ENCODE measurements at regions not wholly inside any gene's neighbourhood (a gene's known extent, or its start where the extent isn't known, plus 50 kb on each side); places are given as distances from the start of the nearest gene placed in this dataset.

- no peak for DNase-seq (ENCODE audit: low spot score)
- H3K27me3 ChIP-seq (ENCODE audit: insufficient read depth, poor library complexity, severe bottlenecking) = no peaks in the 10 kb centered on the region
- H3K9me3 ChIP-seq (ENCODE audit: severe bottlenecking) = no peaks in the 10 kb centered on the region
- TF ChIP-seq, protein P1, sequence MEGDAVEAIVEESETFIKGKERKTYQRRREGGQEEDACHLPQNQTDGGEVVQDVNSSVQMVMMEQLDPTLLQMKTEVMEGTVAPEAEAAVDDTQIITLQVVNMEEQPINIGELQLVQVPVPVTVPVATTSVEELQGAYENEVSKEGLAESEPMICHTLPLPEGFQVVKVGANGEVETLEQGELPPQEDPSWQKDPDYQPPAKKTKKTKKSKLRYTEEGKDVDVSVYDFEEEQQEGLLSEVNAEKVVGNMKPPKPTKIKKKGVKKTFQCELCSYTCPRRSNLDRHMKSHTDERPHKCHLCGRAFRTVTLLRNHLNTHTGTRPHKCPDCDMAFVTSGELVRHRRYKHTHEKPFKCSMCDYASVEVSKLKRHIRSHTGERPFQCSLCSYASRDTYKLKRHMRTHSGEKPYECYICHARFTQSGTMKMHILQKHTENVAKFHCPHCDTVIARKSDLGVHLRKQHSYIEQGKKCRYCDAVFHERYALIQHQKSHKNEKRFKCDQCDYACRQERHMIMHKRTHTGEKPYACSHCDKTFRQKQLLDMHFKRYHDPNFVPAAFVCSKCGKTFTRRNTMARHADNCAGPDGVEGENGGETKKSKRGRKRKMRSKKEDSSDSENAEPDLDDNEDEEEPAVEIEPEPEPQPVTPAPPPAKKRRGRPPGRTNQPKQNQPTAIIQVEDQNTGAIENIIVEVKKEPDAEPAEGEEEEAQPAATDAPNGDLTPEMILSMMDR (IDR thresholded peaks at IDR 0.05; ENCODE audit: poor library complexity, severe bottlenecking) = no peak
- no peak for ATAC-seq (ENCODE audit: low read depth)
- H3K36me3 ChIP-seq (ENCODE audit: low read depth) = no peaks in the 10 kb centered on the region
- H3K4me1 ChIP-seq (ENCODE audit: insufficient read depth, poor library complexity, severe bottlenecking) = peaks cover 24% of the 10 kb centered on the region
- H3K4me3 ChIP-seq (ENCODE audit: severe bottlenecking) = no peak overlapping the region
- H3K27ac ChIP-seq (ENCODE audit: poor library complexity, severe bottlenecking) = no peak overlapping the region
These were observed 279.8 kb upstream of the TNC start for GRCh38 chr9:115397591-115398312.

DNA sequence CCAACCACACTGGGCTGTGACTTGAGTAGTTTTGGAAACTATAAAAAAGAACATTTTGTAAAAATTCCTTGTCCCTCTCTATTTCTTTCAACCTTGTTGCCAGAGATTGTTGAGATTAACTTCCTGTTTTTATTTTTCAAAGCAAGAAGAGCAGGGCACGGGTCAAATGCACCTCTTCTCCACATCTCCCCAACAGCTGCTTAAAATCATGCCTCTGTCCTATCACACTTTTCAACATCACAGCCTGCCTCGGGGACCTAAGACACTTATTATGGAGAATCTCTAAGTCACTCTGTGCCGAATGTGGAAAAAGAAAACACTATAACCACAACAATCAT, 280.3 kb upstream of the TNC start:
- no peaks in the 10 kb centered on the region for H3K9me3 ChIP-seq (ENCODE audit: severe bottlenecking)

DNA sequence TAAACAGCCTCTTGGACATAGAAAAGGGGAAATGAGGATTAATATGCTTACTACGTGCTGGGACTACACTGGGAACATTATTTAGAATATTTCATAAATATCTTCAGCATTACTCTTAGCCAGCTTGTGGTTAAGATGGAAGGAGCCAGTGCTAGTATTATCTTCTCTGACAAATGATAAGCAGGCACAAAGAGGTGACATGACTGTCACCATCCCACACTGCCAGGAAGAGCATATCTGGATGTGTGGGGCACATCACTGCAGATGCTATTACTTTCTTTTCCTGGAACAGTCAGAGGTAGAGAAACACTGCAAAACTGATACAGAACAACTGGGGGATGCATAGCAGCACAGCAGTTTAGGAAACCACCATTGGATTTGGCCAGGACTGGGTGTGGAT, 281.0 kb upstream of the TNC start:
- TF ChIP-seq, protein P1 (IDR thresholded peaks at IDR 0.05; ENCODE audit: poor library complexity, severe bottlenecking) = no peak
- H3K36me3 ChIP-seq (ENCODE audit: low read depth) = no peaks in the 10 kb centered on the region
- H3K27me3 ChIP-seq (ENCODE audit: insufficient read depth, poor library complexity, severe bottlenecking) = no peaks in the 10 kb centered on the region
- H3K27ac ChIP-seq (ENCODE audit: poor library complexity, severe bottlenecking) = no peak overlapping the region
- H3K4me3 ChIP-seq (ENCODE audit: severe bottlenecking) = no peak overlapping the region
- DNase-seq (ENCODE audit: low spot score) = no peak
- H3K4me1 ChIP-seq (ENCODE audit: insufficient read depth, poor library complexity, severe bottlenecking) = peaks cover 24% of the 10 kb centered on the region
- no peaks in the 10 kb centered on the region for H3K9me3 ChIP-seq (ENCODE audit: severe bottlenecking)
- no peak for ATAC-seq (ENCODE audit: low read depth)

More for the DNA sequence above, 280.3 kb upstream of the TNC start:
- DNase-seq (ENCODE audit: low spot score) = no peak
- Histone ChIP-seq H3K4me1 (ENCODE audit: insufficient read depth, poor library complexity, severe bottlenecking) (peaks cover 24% of the 10 kb centered on the region), H3K27me3 (ENCODE audit: insufficient read depth, poor library complexity, severe bottlenecking) (no peaks in the 10 kb centered on the region), H3K27ac (ENCODE audit: poor library complexity, severe bottlenecking) (no peak overlapping the region), H3K4me3 (ENCODE audit: severe bottlenecking) (no peak overlapping the region), H3K36me3 (ENCODE audit: low read depth) (no peaks in the 10 kb centered on the region)
- TF ChIP-seq, protein P1 (IDR thresholded peaks at IDR 0.05; ENCODE audit: poor library complexity, severe bottlenecking) = no peak
- no peak for ATAC-seq (ENCODE audit: low read depth)

GRCh38 chr9:115400796-115401195, 282.8 kb upstream of the TNC start:
- no peak overlapping the region for H3K4me3 ChIP-seq (ENCODE audit: severe bottlenecking)
- H3K36me3 ChIP-seq (ENCODE audit: low read depth) = no peaks in the 10 kb centered on the region
- H3K27me3 ChIP-seq (ENCODE audit: insufficient read depth, poor library complexity, severe bottlenecking) = no peaks in the 10 kb centered on the region
- no peaks in the 10 kb centered on the region for H3K9me3 ChIP-seq (ENCODE audit: severe bottlenecking)
- H3K4me1 ChIP-seq (ENCODE audit: insufficient read depth, poor library complexity, severe bottlenecking) = peaks cover 7% of the 10 kb centered on the region
- H3K27ac ChIP-seq (ENCODE audit: poor library complexity, severe bottlenecking) = no peak overlapping the region
- TF ChIP-seq, protein P1 (IDR thresholded peaks at IDR 0.05; ENCODE audit: poor library complexity, severe bottlenecking) = no peak
- DNase-seq (ENCODE audit: low spot score) (no peak), ATAC-seq (ENCODE audit: low read depth) (no peak)

DNA sequence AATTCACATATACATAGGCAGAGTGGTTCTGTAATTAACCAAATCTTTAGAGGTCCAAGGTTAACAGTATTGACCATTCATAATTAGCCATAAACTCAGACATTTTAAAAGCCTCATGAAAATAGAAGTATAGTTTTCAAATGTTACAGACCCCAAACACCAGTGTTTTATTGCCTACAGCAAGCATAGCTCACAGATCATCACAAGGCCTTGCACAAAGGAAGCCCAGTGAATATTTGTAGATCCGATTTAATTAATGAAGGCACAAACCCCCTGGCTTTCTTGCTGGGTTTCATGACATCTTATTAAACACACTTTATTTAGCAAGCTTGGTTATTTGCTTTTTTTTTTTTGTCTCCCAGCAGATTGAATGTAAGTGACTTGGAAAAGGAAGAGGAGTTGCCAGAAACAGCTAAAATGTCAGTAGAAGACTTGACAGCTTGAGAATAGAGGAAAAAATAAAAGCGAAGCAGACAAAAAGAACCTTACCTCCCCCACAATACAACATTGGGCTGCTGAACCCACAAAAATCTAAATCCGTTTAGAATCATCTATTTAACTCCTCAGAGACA, 283.9 kb upstream of the TNC start:
- no peaks in the 10 kb centered on the region for H3K36me3 ChIP-seq (ENCODE audit: low read depth)
- H3K27ac ChIP-seq (ENCODE audit: poor library complexity, severe bottlenecking) = no peak overlapping the region
- H3K9me3 ChIP-seq (ENCODE audit: severe bottlenecking) = no peaks in the 10 kb centered on the region
- H3K4me3 ChIP-seq (ENCODE audit: severe bottlenecking) = no peak overlapping the region
- no peaks in the 10 kb centered on the region for H3K4me1 ChIP-seq (ENCODE audit: insufficient read depth, poor library complexity, severe bottlenecking)
- no peak for ATAC-seq (ENCODE audit: low read depth)
- H3K27me3 ChIP-seq (ENCODE audit: insufficient read depth, poor library complexity, severe bottlenecking) = no peaks in the 10 kb centered on the region
- TF ChIP-seq, protein P1 (IDR thresholded peaks at IDR 0.05; ENCODE audit: poor library complexity, severe bottlenecking) = no peak
- DNase-seq (ENCODE audit: low spot score) = no peak
